Mucosa of descending colon (tissue), 3 donors: ENCODE measurements at regions not wholly inside any gene's neighbourhood (a gene's known extent, or its start where the extent isn't known, plus 50 kb on each side); places are given as distances from the start of the nearest gene placed in this dataset.

Source experiments
- ATAC-seq: fragments of 200-7000 bp; cut with Tn5 transposase; one replicate; pipeline ENCODE4 v1.9.1; 2020; ENCODE audit warnings: mild to moderate bottlenecking, moderate library complexity
- DNase-seq, 3 donors: peaks; one replicate each; pipeline ENCODE4 v3.0.0-alpha.2; 2020
- H3K36me3 ChIP-seq: fragments of 200-600 bp; one replicate; pipeline ENCODE4 v1.8.0; 2021; ENCODE audit warnings: low read depth, mild to moderate bottlenecking
- H3K4me1 ChIP-seq: fragments of 200-600 bp; one replicate; pipeline ENCODE4 v1.8.0; 2021; ENCODE audit warnings: low read depth, mild to moderate bottlenecking
- H3K4me3 ChIP-seq: fragments of 200-600 bp; one replicate; pipeline ENCODE4 v1.8.0; 2021; ENCODE audit warnings: mild to moderate bottlenecking
- H3K9me3 ChIP-seq: fragments of 200-600 bp; one replicate; pipeline ENCODE4 v1.8.0; 2021; ENCODE audit warnings: mild to moderate bottlenecking
- intact Hi-C, 2 donors: fragments of 100-400 bp; cut with DNase I in 1 of 2; cut with micrococcal nuclease in 1 of 2; formaldehyde crosslinking; loops; one replicate each; pipeline versions ENCODE4 v1.11.0 to v1.11.1; 2022; cut with DNase I, micrococcal nuclease
- TF ChIP-seq, protein P1 (sequence below): fragments of 200-600 bp; IDR thresholded peaks from one replicate; pipeline ENCODE4 v1.8.0; 2022; ENCODE audit warnings: antibody characterized with exemption, mild to moderate bottlenecking
- donor health status: DM: no; HTN: no; CAD: no; lungs with moderate emphysema.
- donor health status: DM: no; HTN: no; CAD: no.
- donor health status: DM: no; HTN: yes; CAD: no.

DNA sequence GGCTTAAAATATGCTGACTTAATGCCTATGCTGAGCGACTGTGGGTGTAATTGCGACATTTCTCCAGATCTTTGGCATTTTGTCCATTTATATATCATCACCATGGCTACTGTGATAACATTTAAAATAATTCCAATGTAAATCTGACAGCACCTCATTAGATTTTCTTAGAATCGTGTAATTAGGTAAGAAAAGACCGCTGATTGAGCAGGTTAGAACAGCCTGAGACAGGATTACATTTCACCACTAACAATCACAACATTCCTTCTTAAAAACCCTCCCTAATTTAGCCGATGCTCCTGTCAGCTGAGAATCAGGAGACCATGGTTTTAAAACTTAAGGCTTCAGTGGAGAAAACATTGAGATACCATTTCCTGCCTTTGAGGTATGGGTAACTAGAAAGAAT lies 455.3 kb upstream of the PDZRN3 start:
- H3K4me3 ChIP-seq: no peak overlapping the region
- intact Hi-C loops: no loop called here
- no peak for DNase-seq
- H3K4me1 ChIP-seq: no peaks in the 10 kb centered on the region
- TF ChIP-seq, protein P1, sequence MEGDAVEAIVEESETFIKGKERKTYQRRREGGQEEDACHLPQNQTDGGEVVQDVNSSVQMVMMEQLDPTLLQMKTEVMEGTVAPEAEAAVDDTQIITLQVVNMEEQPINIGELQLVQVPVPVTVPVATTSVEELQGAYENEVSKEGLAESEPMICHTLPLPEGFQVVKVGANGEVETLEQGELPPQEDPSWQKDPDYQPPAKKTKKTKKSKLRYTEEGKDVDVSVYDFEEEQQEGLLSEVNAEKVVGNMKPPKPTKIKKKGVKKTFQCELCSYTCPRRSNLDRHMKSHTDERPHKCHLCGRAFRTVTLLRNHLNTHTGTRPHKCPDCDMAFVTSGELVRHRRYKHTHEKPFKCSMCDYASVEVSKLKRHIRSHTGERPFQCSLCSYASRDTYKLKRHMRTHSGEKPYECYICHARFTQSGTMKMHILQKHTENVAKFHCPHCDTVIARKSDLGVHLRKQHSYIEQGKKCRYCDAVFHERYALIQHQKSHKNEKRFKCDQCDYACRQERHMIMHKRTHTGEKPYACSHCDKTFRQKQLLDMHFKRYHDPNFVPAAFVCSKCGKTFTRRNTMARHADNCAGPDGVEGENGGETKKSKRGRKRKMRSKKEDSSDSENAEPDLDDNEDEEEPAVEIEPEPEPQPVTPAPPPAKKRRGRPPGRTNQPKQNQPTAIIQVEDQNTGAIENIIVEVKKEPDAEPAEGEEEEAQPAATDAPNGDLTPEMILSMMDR: no peak
- H3K36me3 ChIP-seq: no peaks in the 10 kb centered on the region
- H3K9me3 ChIP-seq: no peaks in the 10 kb centered on the region
- ATAC-seq: no peak

DNA sequence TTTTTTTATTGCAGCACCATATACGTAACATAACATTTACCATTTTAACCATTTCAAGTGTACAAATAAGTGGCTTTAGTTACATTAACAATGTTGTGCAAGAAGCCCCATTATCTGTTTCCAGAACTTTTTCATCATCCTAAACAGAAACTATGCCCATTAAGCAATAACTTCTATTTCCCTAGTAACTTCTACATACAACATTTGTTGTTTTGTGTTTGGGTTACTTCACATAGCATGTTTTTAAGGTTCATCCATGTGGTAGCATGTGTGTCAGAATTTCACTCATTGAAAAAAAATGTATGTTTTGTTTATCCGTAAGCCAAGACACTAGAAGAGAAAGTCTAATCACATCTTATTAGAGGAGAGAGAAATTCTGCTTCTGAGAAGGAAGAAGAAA lies 450.5 kb upstream of the PDZRN3 start:
- Histone ChIP-seq H3K4me1 (no peaks in the 10 kb centered on the region), H3K4me3 (no peak overlapping the region), H3K9me3 (no peaks in the 10 kb centered on the region), H3K36me3 (no peaks in the 10 kb centered on the region)
- intact Hi-C loops: no loop called here
- TF ChIP-seq, protein P1: no peak
- ATAC-seq: no peak
- no peak for DNase-seq

DNA sequence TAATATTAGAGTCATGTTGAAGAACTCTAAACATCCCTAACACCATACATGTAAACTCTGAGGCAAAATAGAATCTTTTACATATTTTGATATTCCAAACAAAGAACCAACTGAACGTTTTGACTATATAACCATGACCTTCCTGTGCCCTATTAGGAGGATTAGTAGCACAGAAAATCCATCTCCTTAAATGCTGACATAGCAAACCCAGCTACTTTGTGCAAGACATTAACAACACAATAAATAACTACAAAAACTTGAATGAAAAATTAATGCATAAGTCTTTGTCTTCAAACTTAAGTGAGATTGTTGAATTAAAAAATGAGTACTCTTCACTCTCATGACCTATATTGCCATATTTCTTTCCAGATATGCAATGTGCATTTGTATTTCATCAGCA lies 450.0 kb upstream of the PDZRN3 start:
- no peaks in the 10 kb centered on the region for H3K36me3 ChIP-seq
- no peaks in the 10 kb centered on the region for H3K4me1 ChIP-seq
- H3K9me3 ChIP-seq: no peaks in the 10 kb centered on the region
- ATAC-seq: no peak
- TF ChIP-seq, protein P1: no peak
- no peak overlapping the region for H3K4me3 ChIP-seq
- intact Hi-C loops: no loop called here
- DNase-seq: no peak

DNA sequence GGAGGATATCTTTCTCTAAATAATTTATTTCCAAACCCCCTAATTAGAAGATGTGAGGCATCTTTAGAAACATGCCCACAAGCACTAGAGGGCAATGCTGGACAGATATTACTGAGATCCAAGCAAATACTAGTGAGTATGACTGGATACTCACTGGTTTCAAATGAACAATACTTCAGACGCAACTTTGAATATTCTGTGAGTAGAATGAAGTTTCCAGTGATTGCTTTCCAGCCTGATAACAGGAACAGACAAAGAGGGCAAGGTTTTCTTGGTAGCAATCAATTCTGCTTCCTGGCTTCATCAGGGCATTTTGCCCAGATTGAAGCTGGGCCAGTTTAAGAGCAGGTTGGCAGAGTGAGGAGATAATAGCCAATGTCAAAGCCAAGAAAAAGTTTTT lies 442.6 kb upstream of the PDZRN3 start:
- ATAC-seq: no peak
- intact Hi-C loops: no loop called here

DNA sequence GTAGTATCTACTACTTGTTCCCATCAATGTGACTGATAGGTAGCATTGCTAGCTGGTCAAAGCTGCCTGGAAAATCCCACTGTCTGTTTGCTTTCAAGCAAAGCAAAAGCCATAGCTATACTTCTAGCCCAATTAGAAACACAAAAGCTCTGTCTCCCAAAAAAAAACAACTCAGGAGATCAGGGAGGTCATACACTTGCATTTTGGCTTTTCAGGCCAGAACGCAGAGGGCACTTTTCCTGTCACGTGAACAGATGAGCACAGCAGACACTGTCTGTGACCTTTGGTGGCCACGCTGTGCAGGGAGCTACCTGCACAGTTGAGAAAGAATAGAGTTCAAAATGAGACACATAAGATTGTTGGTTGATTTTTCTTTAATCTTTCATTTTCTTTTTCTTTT lies 441.7 kb upstream of the PDZRN3 start:
- intact Hi-C loops: no loop called here
- Histone ChIP-seq H3K36me3 (no peaks in the 10 kb centered on the region), H3K9me3 (no peaks in the 10 kb centered on the region), H3K4me3 (no peak overlapping the region), H3K4me1 (no peaks in the 10 kb centered on the region)
- ATAC-seq: no peak
- TF ChIP-seq, protein P1: no peak
- no peak for DNase-seq

More for the DNA sequence above, 442.6 kb upstream of the PDZRN3 start:
- TF ChIP-seq, protein P1: no peak
- DNase-seq: peak in 1 of 3 donors; percentile 7
- no peak overlapping the region for H3K4me3 ChIP-seq
- no peaks in the 10 kb centered on the region for H3K36me3 ChIP-seq
- no peaks in the 10 kb centered on the region for H3K9me3 ChIP-seq
- no peaks in the 10 kb centered on the region for H3K4me1 ChIP-seq

DNA sequence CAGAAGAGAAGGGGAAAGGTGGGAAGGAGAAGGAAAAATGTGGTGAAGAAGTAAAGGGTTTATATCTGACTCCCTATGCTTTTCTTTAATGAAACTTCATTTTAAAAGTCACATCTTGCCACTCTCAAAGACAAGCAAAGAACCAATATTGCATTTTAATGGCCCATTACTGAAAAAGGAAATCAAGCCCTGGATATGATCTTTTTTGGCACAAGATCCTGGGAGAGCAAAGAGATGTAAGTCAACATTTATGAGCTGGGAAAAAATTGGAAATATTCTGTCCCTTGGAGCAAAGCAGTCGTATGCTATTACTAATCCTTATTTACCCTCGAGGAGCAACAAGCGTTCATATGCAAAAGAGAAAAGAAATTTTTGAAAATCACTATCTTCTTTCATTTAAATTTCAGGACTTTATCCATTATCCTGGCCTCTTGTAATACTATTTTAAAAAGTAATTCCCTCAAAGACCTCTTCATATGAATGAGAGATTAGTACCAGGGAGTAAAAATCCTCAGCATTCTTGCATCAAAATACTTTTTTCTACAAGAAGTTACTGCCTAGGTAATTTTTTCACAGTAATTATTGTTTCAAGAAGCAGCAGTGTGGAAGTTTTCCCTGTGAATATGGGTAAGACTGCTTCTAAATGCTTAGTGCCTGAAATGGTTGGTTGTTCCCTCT lies 435.3 kb upstream of the PDZRN3 start:
- no peak overlapping the region for H3K4me3 ChIP-seq
- no peaks in the 10 kb centered on the region for H3K9me3 ChIP-seq
- DNase-seq (no peak), ATAC-seq (no peak)
- H3K36me3 ChIP-seq: no peaks in the 10 kb centered on the region
- H3K4me1 ChIP-seq: no peaks in the 10 kb centered on the region
- intact Hi-C loops: no loop called here
- TF ChIP-seq, protein P1: no peak
